ENCODE measurements at regions not wholly inside any gene's neighbourhood (a gene's known extent, or its start where the extent isn't known, plus 50 kb on each side); places are given as distances from the start of the nearest gene placed in this dataset.
"Not testable (repeated sequence)": the region's sequence is repeated elsewhere in the genome, so short reads cannot be mapped to it uniquely, and the experiment has no call there.

DNA sequence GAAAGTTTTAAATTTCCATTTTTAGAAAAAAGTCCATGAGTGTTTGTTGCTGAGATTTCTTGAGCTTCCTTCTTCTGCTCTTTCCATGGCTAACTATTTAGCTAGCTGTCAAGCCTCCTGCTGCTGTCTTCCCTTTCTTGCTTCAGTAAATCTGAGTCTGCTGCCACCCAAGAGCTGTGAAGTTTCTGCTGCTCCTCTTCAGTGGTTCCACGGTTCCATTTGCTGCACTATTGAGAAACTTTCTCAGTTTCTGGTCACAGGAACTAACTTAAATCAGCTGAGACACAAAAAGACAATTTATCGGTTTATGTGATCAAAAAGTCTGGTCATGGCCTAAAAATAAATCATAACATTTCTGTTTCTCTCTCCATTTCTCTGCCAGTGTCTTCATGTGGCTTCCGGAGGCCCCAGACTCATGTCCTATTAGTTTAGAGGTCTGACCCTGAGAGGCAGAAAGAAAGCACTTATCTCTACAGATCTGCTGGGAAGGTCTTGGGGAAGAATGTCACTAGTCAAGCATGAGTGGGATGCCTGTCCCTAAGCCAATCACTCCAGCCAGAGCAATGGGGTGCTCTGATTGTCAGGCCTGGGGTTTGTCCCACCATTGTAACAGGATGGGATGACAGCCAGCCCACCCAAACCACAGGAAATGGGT lies 73.0 kb upstream of the ARL4C start:
- Histone ChIP-seq H3K36me3 (ENCODE audit: insufficient read depth, low read length) (no peaks in the 10 kb centered on the region), H3K9me3 (ENCODE audit: low read length) (peaks cover 3% of the 10 kb centered on the region)

DNA sequence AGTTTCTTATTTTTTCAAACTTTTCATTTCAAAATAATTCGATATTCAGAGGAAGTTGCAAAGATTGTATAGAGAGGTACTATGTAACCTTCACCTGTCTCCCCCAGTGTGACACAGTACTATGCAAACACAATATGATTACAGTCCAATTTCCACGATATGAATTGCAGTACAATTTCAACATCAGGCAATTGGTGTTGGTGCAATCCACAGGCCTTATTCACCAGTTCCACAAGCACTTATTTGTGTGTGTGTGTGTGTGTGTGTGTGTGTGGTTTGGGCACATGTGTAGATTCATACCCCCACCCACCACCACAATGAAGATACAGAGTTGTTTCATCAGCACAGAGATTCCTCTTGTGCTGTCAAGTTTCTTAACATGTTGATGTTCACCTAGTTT lies 69.7 kb upstream of the ARL4C start:
- peaks cover 3% of the 10 kb centered on the region for H3K9me3 ChIP-seq (ENCODE audit: low read length)
- no peaks in the 10 kb centered on the region for H3K36me3 ChIP-seq (ENCODE audit: insufficient read depth, low read length)
- no peak overlapping the region for H2AFZ ChIP-seq (ENCODE audit: low read depth, low read length)
- H3K27me3 ChIP-seq (ENCODE audit: insufficient read depth, low read length), result no peaks in the 10 kb centered on the region
- no peak overlapping the region for H3K4me3 ChIP-seq (ENCODE audit: low read length)
- H3K4me1 ChIP-seq (ENCODE audit: insufficient read depth, low read length), result peaks cover 43% of the 10 kb centered on the region

More for the DNA sequence above, 73.0 kb upstream of the ARL4C start:
- H3K27me3 ChIP-seq (ENCODE audit: insufficient read depth, low read length), result no peaks in the 10 kb centered on the region
- peaks cover 41% of the 10 kb centered on the region for H3K4me1 ChIP-seq (ENCODE audit: insufficient read depth, low read length)
- H2AFZ ChIP-seq (ENCODE audit: low read depth, low read length), result no peak overlapping the region
- no peak overlapping the region for H3K4me3 ChIP-seq (ENCODE audit: low read length)

DNA sequence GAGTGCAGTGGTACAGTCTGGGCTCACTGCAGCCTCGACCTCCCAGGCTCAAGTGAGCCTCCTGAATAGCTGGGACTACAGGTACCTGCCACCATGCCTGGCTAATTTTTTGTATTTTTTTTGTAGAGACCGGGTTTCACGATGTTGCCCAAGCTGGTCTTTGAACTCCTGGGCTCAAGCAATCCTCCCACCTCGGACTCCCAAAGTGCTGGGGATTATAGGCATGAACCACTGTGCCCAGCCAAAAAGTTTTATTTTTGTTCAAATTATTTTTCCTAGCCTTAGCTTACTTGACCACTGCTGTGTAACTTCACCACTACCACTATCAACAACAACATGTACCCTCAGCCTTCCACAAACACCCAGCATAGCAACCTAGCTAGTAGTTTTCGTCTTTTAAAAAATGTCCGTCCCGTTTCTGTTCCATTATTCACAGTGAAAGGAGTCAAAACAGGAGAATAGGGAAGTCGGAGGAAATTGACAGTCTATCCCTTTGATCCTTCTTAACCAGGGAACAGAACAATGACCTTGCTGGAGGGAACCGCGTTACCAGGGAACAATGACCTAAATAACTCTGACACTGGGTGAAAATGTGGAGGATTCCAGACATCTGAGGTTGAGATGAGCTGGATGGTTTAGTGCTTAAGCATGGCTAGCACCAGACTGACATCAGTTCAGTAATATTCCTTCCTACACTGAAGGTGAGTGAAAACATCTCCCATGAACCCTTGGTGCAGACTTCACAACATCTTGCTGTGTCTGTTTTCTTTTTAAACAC lies 69.2 kb upstream of the ARL4C start:
- Histone ChIP-seq H3K27me3 (ENCODE audit: insufficient read depth, low read length) (no peaks in the 10 kb centered on the region), H2AFZ (ENCODE audit: low read depth, low read length) (no peak overlapping the region), H3K4me3 (ENCODE audit: low read length) (no peak overlapping the region), H3K36me3 (ENCODE audit: insufficient read depth, low read length) (no peaks in the 10 kb centered on the region), H3K4me1 (ENCODE audit: insufficient read depth, low read length) (peaks cover 37% of the 10 kb centered on the region), H3K9me3 (ENCODE audit: low read length) (peaks cover 3% of the 10 kb centered on the region)

DNA sequence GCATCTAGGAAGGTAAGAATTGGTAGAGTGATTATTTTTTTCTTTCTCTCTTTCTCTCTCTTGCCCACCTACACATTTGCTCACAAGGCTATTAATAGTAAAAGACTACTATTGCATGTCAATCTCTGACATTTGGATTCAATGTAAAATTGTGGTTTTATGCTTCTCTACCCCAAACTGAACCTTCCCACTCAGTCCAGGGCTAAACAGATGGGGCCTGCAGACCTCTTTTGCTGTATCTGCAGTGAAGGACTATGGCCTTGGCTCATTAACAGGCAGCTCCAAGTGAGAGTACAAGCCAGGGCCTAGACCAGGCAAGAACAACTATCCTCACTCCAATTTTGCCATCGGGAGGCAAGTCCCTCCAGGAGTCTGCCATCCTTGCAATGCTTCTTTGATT lies 68.3 kb upstream of the ARL4C start:
- Histone ChIP-seq H2AFZ (ENCODE audit: low read depth, low read length) (no peak overlapping the region), H3K4me1 (ENCODE audit: insufficient read depth, low read length) (peaks cover 36% of the 10 kb centered on the region), H3K4me3 (ENCODE audit: low read length) (no peak overlapping the region), H3K27me3 (ENCODE audit: insufficient read depth, low read length) (no peaks in the 10 kb centered on the region), H3K9me3 (ENCODE audit: low read length) (peaks cover 3% of the 10 kb centered on the region), H3K36me3 (ENCODE audit: insufficient read depth, low read length) (no peaks in the 10 kb centered on the region)

GRCh38 chr2:234564699-234565098 lies 67.8 kb upstream of the ARL4C start:
- H2AFZ ChIP-seq (ENCODE audit: low read depth, low read length), result no peak overlapping the region
- H3K9me3 ChIP-seq (ENCODE audit: low read length), result peaks cover 3% of the 10 kb centered on the region
- no peak overlapping the region for H3K4me3 ChIP-seq (ENCODE audit: low read length)
- H3K27me3 ChIP-seq (ENCODE audit: insufficient read depth, low read length), result no peaks in the 10 kb centered on the region
- no peaks in the 10 kb centered on the region for H3K36me3 ChIP-seq (ENCODE audit: insufficient read depth, low read length)
- peaks cover 36% of the 10 kb centered on the region for H3K4me1 ChIP-seq (ENCODE audit: insufficient read depth, low read length)

DNA sequence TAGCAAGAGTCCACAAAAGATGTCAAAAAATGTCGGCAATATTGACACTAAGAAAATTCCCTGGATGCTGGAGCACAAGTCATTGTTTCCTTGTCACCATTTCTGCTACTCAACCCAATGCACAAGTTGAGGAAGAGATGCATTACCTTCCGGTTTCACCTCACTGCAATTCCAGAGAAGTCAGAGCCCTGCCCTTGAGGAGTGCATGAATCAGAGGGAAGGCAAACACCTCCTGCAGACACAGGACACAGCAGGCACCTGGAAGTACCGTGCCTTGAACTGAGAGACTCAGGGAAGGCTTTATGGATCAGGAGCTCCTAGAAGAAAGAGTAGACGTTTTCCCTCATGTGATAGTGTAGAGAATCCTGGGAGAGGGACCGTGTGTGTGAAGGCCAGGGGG lies 62.7 kb upstream of the ARL4C start:
- Histone ChIP-seq H3K4me1 (ENCODE audit: insufficient read depth, low read length) (peaks cover 3% of the 10 kb centered on the region), H3K4me3 (ENCODE audit: low read length) (no peak overlapping the region), H3K27me3 (ENCODE audit: insufficient read depth, low read length) (no peaks in the 10 kb centered on the region), H3K36me3 (ENCODE audit: insufficient read depth, low read length) (no peaks in the 10 kb centered on the region), H2AFZ (ENCODE audit: low read depth, low read length) (no peak overlapping the region), H3K9me3 (ENCODE audit: low read length) (peaks cover 3% of the 10 kb centered on the region)

GRCh38 chr2:234558642-234559041 lies 61.8 kb upstream of the ARL4C start:
- Histone ChIP-seq H2AFZ (ENCODE audit: low read depth, low read length) (no peak overlapping the region), H3K4me1 (ENCODE audit: insufficient read depth, low read length) (no peaks in the 10 kb centered on the region), H3K36me3 (ENCODE audit: insufficient read depth, low read length) (no peaks in the 10 kb centered on the region), H3K4me3 (ENCODE audit: low read length) (no peak overlapping the region), H3K27me3 (ENCODE audit: insufficient read depth, low read length) (no peaks in the 10 kb centered on the region), H3K9me3 (ENCODE audit: low read length) (peaks cover 4% of the 10 kb centered on the region)

GRCh38 chr2:234556848-234557573 lies 60.1 kb upstream of the ARL4C start:
- no peaks in the 10 kb centered on the region for H3K36me3 ChIP-seq (ENCODE audit: insufficient read depth, low read length)
- H3K9me3 ChIP-seq (ENCODE audit: low read length), result peaks cover 4% of the 10 kb centered on the region
- H3K4me1 ChIP-seq (ENCODE audit: insufficient read depth, low read length), result no peaks in the 10 kb centered on the region
- no peaks in the 10 kb centered on the region for H3K27me3 ChIP-seq (ENCODE audit: insufficient read depth, low read length)
- H2AFZ ChIP-seq (ENCODE audit: low read depth, low read length), result no peak overlapping the region
- H3K4me3 ChIP-seq (ENCODE audit: low read length), result no peak overlapping the region

GRCh38 chr2:234555616-234556249 lies 58.9 kb upstream of the ARL4C start:
- peaks cover 2% of the 10 kb centered on the region for H3K4me1 ChIP-seq (ENCODE audit: insufficient read depth, low read length)
- H3K27me3 ChIP-seq (ENCODE audit: insufficient read depth, low read length), result no peaks in the 10 kb centered on the region
- no peak overlapping the region for H2AFZ ChIP-seq (ENCODE audit: low read depth, low read length)
- H3K36me3 ChIP-seq (ENCODE audit: insufficient read depth, low read length), result no peaks in the 10 kb centered on the region
- H3K4me3 ChIP-seq (ENCODE audit: low read length), result no peak overlapping the region
- H3K9me3 ChIP-seq (ENCODE audit: low read length), result peaks cover 4% of the 10 kb centered on the region

DNA sequence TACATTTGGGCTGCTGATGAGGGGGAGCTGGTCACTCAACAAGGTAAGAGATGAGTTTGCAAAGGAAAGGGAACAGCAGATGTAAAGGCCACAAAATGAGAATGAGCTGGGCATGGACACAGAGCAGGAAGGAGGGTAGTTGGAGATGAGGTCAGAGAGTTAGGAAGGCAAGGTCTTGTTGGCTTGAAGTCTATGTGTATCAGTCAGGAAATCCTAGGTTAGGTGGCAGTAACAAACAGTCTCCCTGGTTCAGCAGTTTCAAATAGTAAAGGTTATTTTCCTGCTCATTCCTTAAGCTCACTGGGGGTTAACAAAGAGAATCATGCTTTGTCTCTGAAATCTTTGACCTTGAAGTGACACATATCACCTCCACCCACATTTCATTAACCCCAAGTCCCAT lies 58.3 kb upstream of the ARL4C start:
- no peaks in the 10 kb centered on the region for H3K36me3 ChIP-seq (ENCODE audit: insufficient read depth, low read length)
- H3K27me3 ChIP-seq (ENCODE audit: insufficient read depth, low read length), result no peaks in the 10 kb centered on the region
- H3K4me1 ChIP-seq (ENCODE audit: insufficient read depth, low read length), result peaks cover 4% of the 10 kb centered on the region
- H3K4me3 ChIP-seq (ENCODE audit: low read length), result no peak overlapping the region
- no peak overlapping the region for H2AFZ ChIP-seq (ENCODE audit: low read depth, low read length)
- H3K9me3 ChIP-seq (ENCODE audit: low read length), result peaks cover 4% of the 10 kb centered on the region

- not testable (repeated sequence) for H3K27me3 ChIP-seq (ENCODE audit: insufficient read depth, low read length); H3K36me3 ChIP-seq (ENCODE audit: insufficient read depth, low read length); H2AFZ ChIP-seq (ENCODE audit: low read depth, low read length); H3K4me3 ChIP-seq (ENCODE audit: low read length); H3K9me3 ChIP-seq (ENCODE audit: low read length)
- H3K4me1 ChIP-seq (ENCODE audit: insufficient read depth, low read length), result peaks cover 17% of the 10 kb centered on the region
These were observed 56.3 kb upstream of the ARL4C start for GRCh38 chr2:234553223-234553622.

DNA sequence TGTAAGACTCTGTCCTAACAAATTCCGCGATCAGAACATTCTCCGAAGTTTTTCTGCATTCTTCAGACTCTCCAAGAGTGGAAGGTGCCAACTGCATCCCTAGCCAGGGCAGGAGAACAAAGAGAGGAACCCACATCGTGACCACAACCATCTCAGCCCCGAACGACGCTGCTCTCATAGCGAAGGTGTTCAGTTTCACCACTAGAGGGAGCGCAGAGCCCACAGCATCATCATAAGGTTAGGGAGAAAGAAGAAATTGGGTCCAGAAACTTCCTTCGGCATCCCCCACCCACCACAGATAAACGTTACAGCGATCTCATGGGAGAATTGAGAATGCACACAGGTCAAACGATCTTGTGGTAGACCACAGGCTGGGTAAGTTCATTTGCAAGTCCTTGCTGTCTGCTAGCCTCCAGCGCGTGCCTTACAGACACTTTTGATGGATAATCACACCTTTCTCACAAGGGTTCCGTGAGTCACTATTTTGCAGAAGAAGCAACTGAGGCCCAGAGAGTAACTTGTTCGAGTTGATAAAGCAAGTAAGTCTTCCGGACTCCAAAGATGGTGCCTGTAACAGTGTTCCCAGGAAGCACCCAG lies 53.7 kb upstream of the ARL4C start:
- Histone ChIP-seq H3K4me3 (ENCODE audit: low read length) (no peak overlapping the region), H3K27me3 (ENCODE audit: insufficient read depth, low read length) (no peaks in the 10 kb centered on the region), H3K36me3 (ENCODE audit: insufficient read depth, low read length) (no peaks in the 10 kb centered on the region), H3K9me3 (ENCODE audit: low read length) (peaks cover 4% of the 10 kb centered on the region), H3K4me1 (ENCODE audit: insufficient read depth, low read length) (peaks cover 18% of the 10 kb centered on the region), H2AFZ (ENCODE audit: low read depth, low read length) (no peak overlapping the region)

Measured in neuron (in vitro differentiated cells).